ENCODE measurements at regions not wholly inside any gene's neighbourhood (a gene's known extent, or its start where the extent isn't known, plus 50 kb on each side); places are given as distances from the start of the nearest gene placed in this dataset.

DNA sequence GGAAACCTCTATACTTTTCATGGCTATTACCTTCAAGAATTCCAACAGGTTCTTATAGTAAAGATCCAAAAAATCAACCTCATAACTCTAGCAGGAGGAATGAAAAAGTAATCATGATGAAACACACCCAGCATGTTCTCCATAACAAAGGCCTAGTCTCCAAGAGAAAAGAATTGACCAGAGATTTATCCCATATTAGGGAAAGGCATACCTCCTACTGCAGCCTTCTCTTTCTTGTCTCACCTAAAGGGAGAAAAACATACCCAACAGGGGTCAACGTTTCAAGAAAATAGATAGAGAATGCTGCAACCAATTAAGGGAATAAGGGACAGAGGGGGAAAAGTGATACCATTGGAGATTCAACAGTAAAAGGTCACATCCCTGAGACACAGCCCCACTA lies 262.5 kb downstream of the FRK start:
- TF ChIP-seq, protein P1, sequence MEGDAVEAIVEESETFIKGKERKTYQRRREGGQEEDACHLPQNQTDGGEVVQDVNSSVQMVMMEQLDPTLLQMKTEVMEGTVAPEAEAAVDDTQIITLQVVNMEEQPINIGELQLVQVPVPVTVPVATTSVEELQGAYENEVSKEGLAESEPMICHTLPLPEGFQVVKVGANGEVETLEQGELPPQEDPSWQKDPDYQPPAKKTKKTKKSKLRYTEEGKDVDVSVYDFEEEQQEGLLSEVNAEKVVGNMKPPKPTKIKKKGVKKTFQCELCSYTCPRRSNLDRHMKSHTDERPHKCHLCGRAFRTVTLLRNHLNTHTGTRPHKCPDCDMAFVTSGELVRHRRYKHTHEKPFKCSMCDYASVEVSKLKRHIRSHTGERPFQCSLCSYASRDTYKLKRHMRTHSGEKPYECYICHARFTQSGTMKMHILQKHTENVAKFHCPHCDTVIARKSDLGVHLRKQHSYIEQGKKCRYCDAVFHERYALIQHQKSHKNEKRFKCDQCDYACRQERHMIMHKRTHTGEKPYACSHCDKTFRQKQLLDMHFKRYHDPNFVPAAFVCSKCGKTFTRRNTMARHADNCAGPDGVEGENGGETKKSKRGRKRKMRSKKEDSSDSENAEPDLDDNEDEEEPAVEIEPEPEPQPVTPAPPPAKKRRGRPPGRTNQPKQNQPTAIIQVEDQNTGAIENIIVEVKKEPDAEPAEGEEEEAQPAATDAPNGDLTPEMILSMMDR (IDR thresholded peaks at IDR 0.05): no peak
- H3K9me3 Mint-ChIP-seq: peaks cover 0 to 4% (median 0%) of the 10 kb centered on the region in 7 donors
- no CpG with 5 or more reads among the region's 1 CpG for WGBS (ENCODE audit: insufficient coverage)
- H3K36me3 Mint-ChIP-seq: no peaks in the 10 kb centered on the region
- H3K36me3 ChIP-seq (replicated peaks in 1 of 2; ENCODE audit: control insufficient read depth in 1 of 2, insufficient read depth in 2 of 2, low read length in 2 of 2): no peaks in the 10 kb centered on the region
- H2AFZ ChIP-seq (ENCODE audit: insufficient read depth, low read depth, low read length, poor library complexity, severe bottlenecking): no peak overlapping the region
- H3K4me1 ChIP-seq (ENCODE audit: control insufficient read depth in 1 of 2, insufficient read depth in 2 of 2, low read length in 2 of 2): no peaks in the 10 kb centered on the region
- H3K27ac Mint-ChIP-seq: no peak overlapping the region
- no peaks in the 10 kb centered on the region for H3K4me1 Mint-ChIP-seq
- H3K4me2 ChIP-seq (replicated peaks; ENCODE audit: extremely low read depth, low read length, poor library complexity, severe bottlenecking): no peak overlapping the region
- no peaks in the 10 kb centered on the region for H3K27me3 Mint-ChIP-seq (ENCODE audit: low read depth in 3 of 3)
- DNase-seq: no peak
- H3K9me3 ChIP-seq (replicated peaks in 1 of 2; ENCODE audit: control insufficient read depth in 1 of 2, insufficient read depth in 1 of 2, low read length in 2 of 2): peaks cover 0 to 4% of the 10 kb centered on the region in 2 donors
- intact Hi-C loops (cut with micrococcal nuclease): no loop called here
- no peak overlapping the region for H3K27ac ChIP-seq (ENCODE audit: low read depth in 1 of 2, low read length in 2 of 2)
- H3K4me3 Mint-ChIP-seq: no peak overlapping the region
- no peaks in the 10 kb centered on the region for H3K27me3 ChIP-seq (ENCODE audit: control insufficient read depth in 2 of 2, insufficient read depth in 2 of 2, low read length in 2 of 2)
- no peaks in the 10 kb centered on the region for H4K20me1 ChIP-seq (ENCODE audit: insufficient read depth, low read length)
- H3K4me3 ChIP-seq (replicated peaks in 1 of 3; ENCODE audit: low read depth in 2 of 3, low read length in 3 of 3): no peak overlapping the region
- H3K9ac ChIP-seq (ENCODE audit: insufficient read depth, low read length, poor library complexity, severe bottlenecking): no peak overlapping the region
- no peaks in the 10 kb centered on the region for H3K79me2 ChIP-seq (ENCODE audit: insufficient read depth, low read length)

GRCh38 chr6:115796829-115797228 lies 263.9 kb downstream of the FRK start:
- no peaks in the 10 kb centered on the region for H3K27me3 ChIP-seq (ENCODE audit: control insufficient read depth in 2 of 2, insufficient read depth in 2 of 2, low read length in 2 of 2)
- Mint-ChIP-seq H3K4me1 (no peaks in the 10 kb centered on the region), H3K36me3 (no peaks in the 10 kb centered on the region), H3K27me3 (ENCODE audit: low read depth in 3 of 3) (peaks cover 0 to 1% (median 0%) of the 10 kb centered on the region in 3 donors), H3K27ac (no peak overlapping the region), H3K9me3 (peaks cover 0 to 4% (median 0%) of the 10 kb centered on the region in 7 donors), H3K4me3 (no peak overlapping the region)
- TF ChIP-seq, protein P1 (IDR thresholded peaks at IDR 0.05): no peak
- no peaks in the 10 kb centered on the region for H3K36me3 ChIP-seq (replicated peaks in 1 of 2; ENCODE audit: control insufficient read depth in 1 of 2, insufficient read depth in 2 of 2, low read length in 2 of 2)
- H2AFZ ChIP-seq (ENCODE audit: insufficient read depth, low read depth, low read length, poor library complexity, severe bottlenecking): no peak overlapping the region
- H3K4me2 ChIP-seq (replicated peaks; ENCODE audit: extremely low read depth, low read length, poor library complexity, severe bottlenecking): no peak overlapping the region
- H3K79me2 ChIP-seq (ENCODE audit: insufficient read depth, low read length): no peaks in the 10 kb centered on the region
- intact Hi-C loops (cut with micrococcal nuclease): no loop called here
- 100% methylated on average over 1 of the region's 1 CpG for WGBS (ENCODE audit: insufficient coverage)
- peaks cover 0 to 4% of the 10 kb centered on the region in 2 donors for H3K9me3 ChIP-seq (replicated peaks in 1 of 2; ENCODE audit: control insufficient read depth in 1 of 2, insufficient read depth in 1 of 2, low read length in 2 of 2)
- no peaks in the 10 kb centered on the region for H3K4me1 ChIP-seq (ENCODE audit: control insufficient read depth in 1 of 2, insufficient read depth in 2 of 2, low read length in 2 of 2)
- no peaks in the 10 kb centered on the region for H4K20me1 ChIP-seq (ENCODE audit: insufficient read depth, low read length)
- H3K4me3 ChIP-seq (replicated peaks in 1 of 3; ENCODE audit: low read depth in 2 of 3, low read length in 3 of 3): no peak overlapping the region
- DNase-seq: no peak
- H3K9ac ChIP-seq (ENCODE audit: insufficient read depth, low read length, poor library complexity, severe bottlenecking): no peak overlapping the region
- H3K27ac ChIP-seq (ENCODE audit: low read depth in 1 of 2, low read length in 2 of 2): no peak overlapping the region
